IMR-90 (cell line): ENCODE measurements at regions not wholly inside any gene's neighbourhood (a gene's known extent, or its start where the extent isn't known, plus 50 kb on each side); places are given as distances from the start of the nearest gene placed in this dataset.

ENCODE experiments used
- ATAC-seq: fragments of 200-7000 bp; cut with Tn5 transposase; 2 replicates; pipeline ENCODE4 v1.9.1; 2020; ENCODE audit warnings: low read depth, mild to moderate bottlenecking, moderate library complexity
- BruUV-seq: library from RNA; stranded (reverse); fragments of 400-500 nt; replicated peaks from 2 replicates; lab custom pipeline; 2021; lab: Mats Ljungman, UMichigan
- CTCF ChIA-PET: fragments of 300-600 bp; formaldehyde crosslinking; extraction: SDS; loops from one replicate; lab custom pipeline; 2021; ENCODE audit warnings: antibody characterized with exemption; lab: Yijun Ruan, JAX
- POLR2A ChIA-PET: fragments of 300-600 bp; sonication (Branson Sonifier 250); formaldehyde crosslinking; loops from one replicate; lab custom pipeline; 2022; ENCODE audit warnings: antibody characterized with exemption; ENCODE audit not compliant: unreplicated experiment; lab: Charles Lee
- DNase-seq: peaks from one replicate; pipeline ENCODE4 v3.0.0; 2013
- H2AFZ ChIP-seq: replicated peaks from 2 replicates; pipeline ENCODE3; 2013; ENCODE audit warnings: low read length, mild to moderate bottlenecking; ENCODE audit not compliant: poor library complexity
- H2AK5ac ChIP-seq: 2 replicates; pipeline ENCODE4 v1.6.1; 2013; ENCODE audit warnings: low read depth, low read length, inconsistent platforms
- H2AK9ac ChIP-seq: replicated peaks from 2 replicates; pipeline ENCODE3; 2013; ENCODE audit warnings: mild to moderate bottlenecking, low read depth, low read length, moderate library complexity; ENCODE audit not compliant: poor library complexity
- H2BK120ac ChIP-seq: 2 replicates; pipeline ENCODE4 v1.6.1; 2013; ENCODE audit warnings: low read depth, low read length, inconsistent platforms
- H2BK15ac ChIP-seq: 3 replicates; pipeline ENCODE4 v1.6.1; 2013; ENCODE audit warnings: low read depth, low read length, inconsistent platforms
- H2BK20ac ChIP-seq: 2 replicates; pipeline ENCODE4 v1.6.1; 2013; ENCODE audit warnings: low read depth, mild to moderate bottlenecking, inconsistent platforms, low read length, moderate library complexity
- H2BK5ac ChIP-seq: 2 replicates; pipeline ENCODE4 v1.6.1; 2013; ENCODE audit warnings: mild to moderate bottlenecking, low read depth, low read length, inconsistent platforms; ENCODE audit not compliant: poor library complexity, severe bottlenecking
- H3K14ac ChIP-seq: replicated peaks from 2 replicates; pipeline ENCODE4 v1.6.1; 2013; ENCODE audit warnings: low read depth, low read length, inconsistent platforms
- H3K18ac ChIP-seq: 2 replicates; pipeline ENCODE4 v1.6.1; 2013; ENCODE audit warnings: low read depth, low read length, control low read depth
- H3K23ac ChIP-seq: 2 replicates; pipeline ENCODE4 v1.6.1; 2013; ENCODE audit warnings: low read depth, low read length, inconsistent platforms
- H3K27ac ChIP-seq: 2 replicates; pipeline ENCODE4 v1.5.1; 2013; ENCODE audit warnings: mild to moderate bottlenecking, control low read depth, low read length; ENCODE audit not compliant: insufficient read depth
- H3K27me3 ChIP-seq: 2 replicates; pipeline ENCODE4 v1.6.1; 2013; ENCODE audit warnings: low read length; ENCODE audit not compliant: control insufficient read depth, insufficient read depth
- H3K36me3 ChIP-seq: 2 replicates; pipeline ENCODE4 v1.6.1; 2013; ENCODE audit warnings: low read length, mixed read lengths; ENCODE audit not compliant: control insufficient read depth, insufficient read depth
- H3K4ac ChIP-seq: 2 replicates; pipeline ENCODE4 v1.6.1; 2013; ENCODE audit warnings: low read depth, low read length, inconsistent platforms
- H3K4me1 ChIP-seq: 2 replicates; pipeline ENCODE4 v1.6.1; 2013; ENCODE audit warnings: low read length, mixed read lengths; ENCODE audit not compliant: control insufficient read depth, insufficient read depth
- H3K4me2 ChIP-seq: 2 replicates; pipeline ENCODE4 v1.6.1; 2013; ENCODE audit warnings: low read depth, mild to moderate bottlenecking, control low read depth, low read length, moderate library complexity
- H3K4me3 ChIP-seq: 2 replicates; pipeline ENCODE4 v1.5.1; 2013; ENCODE audit warnings: low read depth, mild to moderate bottlenecking, control low read depth, low read length, moderate library complexity; ENCODE audit not compliant: insufficient read depth
- H3K56ac ChIP-seq: 2 replicates; pipeline ENCODE4 v1.6.1; 2013; ENCODE audit warnings: low read length, inconsistent platforms; ENCODE audit not compliant: insufficient read depth; ENCODE audit errors: extremely low read depth
- H3K79me1 ChIP-seq, 2 experiments: 2 replicates each; pipeline ENCODE4 v1.6.1; 2013; ENCODE audit warnings: low read length in 2 of 2, inconsistent platforms in 1 of 2, low read depth in 1 of 2
- H3K9ac ChIP-seq: 2 replicates; pipeline ENCODE4 v1.6.1; 2013; ENCODE audit warnings: low read depth, low read length, control low read depth
- H3K9me1 ChIP-seq: 2 replicates; pipeline ENCODE4 v1.6.1; 2013; ENCODE audit warnings: low read length, inconsistent platforms; ENCODE audit not compliant: insufficient read depth
- H3K9me3 ChIP-seq: 2 replicates; pipeline ENCODE4 v1.6.1; 2013; ENCODE audit warnings: low read length; ENCODE audit not compliant: control insufficient read depth, insufficient read depth
- H4K20me1 ChIP-seq: 2 replicates; pipeline ENCODE4 v1.6.1; 2013; ENCODE audit warnings: low read length, inconsistent platforms; ENCODE audit not compliant: insufficient read depth
- H4K5ac ChIP-seq: 2 replicates; pipeline ENCODE4 v1.6.1; 2013; ENCODE audit warnings: mild to moderate bottlenecking, low read depth, low read length, control low read depth
- H4K8ac ChIP-seq, 2 experiments: 2 replicates each; pipeline ENCODE4 v1.6.1; 2013; ENCODE audit warnings: low read depth in 2 of 2, low read length in 2 of 2, control low read depth in 1 of 2, inconsistent platforms in 1 of 2
- H4K91ac ChIP-seq: 2 replicates; pipeline ENCODE4 v1.6.1; 2013; ENCODE audit warnings: low read depth, low read length, inconsistent platforms; ENCODE audit not compliant: insufficient read depth
- BHLHE40 ChIP-seq: fragments of 150-350 bp; IDR thresholded peaks from 2 replicates; pipeline ENCODE4 v1.6.1; 2016; ENCODE audit warnings: mild to moderate bottlenecking, low read depth, low read length
- CEBPB ChIP-seq: IDR thresholded peaks from 2 replicates; pipeline ENCODE4 v1.6.1; 2012; ENCODE audit warnings: low read depth, low read length, improper control_type of control experiment
- ELK1 ChIP-seq: fragments of 150-350 bp; IDR thresholded peaks from 2 replicates; pipeline ENCODE4 v1.6.1; 2016; ENCODE audit warnings: low read depth, mild to moderate bottlenecking, low read length, moderate library complexity, borderline replicate concordance
- MAFK ChIP-seq: IDR thresholded peaks from 2 replicates; pipeline ENCODE4 v1.6.1; 2012; ENCODE audit warnings: low read depth, low read length, improper control_type of control experiment
- MAZ ChIP-seq: IDR thresholded peaks from 2 replicates; pipeline ENCODE4 v1.6.1; 2012; ENCODE audit warnings: low read depth, mild to moderate bottlenecking, low read length, improper control_type of control experiment, moderate library complexity, borderline replicate concordance
- NFE2L2 ChIP-seq: fragments of 150-350 bp; IDR thresholded peaks from 2 replicates; pipeline ENCODE4 v1.6.1; 2016; ENCODE audit warnings: low read depth, mild to moderate bottlenecking, low read length
- POLR2A ChIP-seq: IDR thresholded peaks from 2 replicates; pipeline ENCODE4 v1.6.1; 2012; ENCODE audit warnings: mild to moderate bottlenecking, low read depth, low read length
- RAD21 ChIP-seq: IDR thresholded peaks from 2 replicates; pipeline ENCODE4 v1.6.1; 2012; ENCODE audit warnings: low read length, improper control_type of control experiment
- RCOR1 ChIP-seq: IDR thresholded peaks from 2 replicates; pipeline ENCODE4 v1.6.1; 2012; ENCODE audit warnings: mild to moderate bottlenecking, low read length, improper control_type of control experiment; ENCODE audit not compliant: insufficient replicate concordance
- RFX5 ChIP-seq: IDR thresholded peaks from 2 replicates; pipeline ENCODE4 v1.8.0; 2012; ENCODE audit warnings: low read depth, mild to moderate bottlenecking, low read length, moderate library complexity
- SMC3 ChIP-seq: fragments of 150-350 bp; IDR thresholded peaks from 2 replicates; pipeline ENCODE4 v1.6.1; 2016; ENCODE audit warnings: low read depth, mild to moderate bottlenecking, antibody characterized with exemption, low read length, moderate library complexity
- USF2 ChIP-seq: fragments of 150-350 bp; IDR thresholded peaks from 2 replicates; pipeline ENCODE4 v1.6.1; 2017; ENCODE audit warnings: mild to moderate bottlenecking, antibody characterized with exemption, low read length, low read depth
- dilution Hi-C: fragments of 300-500 bp; cut with HindIII; formaldehyde crosslinking; loops from one replicate; pipeline ENCODE4 v1.14.3; 2018; ENCODE audit warnings: low sequenced_read_pairs; ENCODE audit not compliant: unreplicated experiment
- in situ Hi-C: fragments of 300-500 bp; cut with MboI; formaldehyde crosslinking; loops from 3 replicates; pipeline ENCODE4 v1.14.3; 2019; ENCODE audit warnings: low sequenced_read_pairs, inconsistent platforms, mixed read lengths
- intact Hi-C: fragments of 100-400 bp; cut with micrococcal nuclease; formaldehyde crosslinking; loops from 2 replicates; pipeline ENCODE4 v1.10.0; 2022
- TF ChIP-seq, protein P1 (sequence below): conservative IDR thresholded peaks from 2 replicates; pipeline ENCODE4 v1.5.1; 2012; ENCODE audit warnings: mild to moderate bottlenecking, low read depth, low read length, improper control_type of control experiment

DNA sequence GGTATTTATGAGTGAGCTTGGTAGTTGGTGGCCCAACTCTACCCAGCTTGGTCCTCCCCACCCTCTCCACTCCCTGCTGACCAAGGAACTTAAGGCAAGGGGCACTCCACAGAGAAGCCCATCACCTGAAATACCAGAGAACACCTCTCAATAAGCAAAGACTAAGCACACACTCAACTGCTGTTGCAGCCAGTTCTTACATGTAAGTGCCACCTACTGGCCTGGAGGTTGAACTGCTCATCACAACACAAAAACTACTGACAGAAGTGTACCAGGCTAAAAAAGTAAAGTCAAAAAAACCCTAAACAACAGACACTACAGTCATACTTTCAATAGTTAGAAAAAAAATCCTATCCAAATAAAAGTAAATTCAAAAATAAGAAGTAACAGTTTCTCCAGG is 146.2 kb downstream of the FAM83B start:
- H3K4me3 ChIP-seq: no peak overlapping the region
- no TSS peak for BruUV-seq
- H4K91ac ChIP-seq: no peak overlapping the region
- no peaks in the 10 kb centered on the region for H3K36me3 ChIP-seq
- CTCF ChIA-PET: no interaction called here
- H3K56ac ChIP-seq: no peak overlapping the region
- H3K23ac ChIP-seq: no peak overlapping the region
- dilution Hi-C loops (no loop called here), intact Hi-C loops (no loop called here), in situ Hi-C loops (no loop called here)
- H3K4me2 ChIP-seq: no peak overlapping the region
- no peak overlapping the region for H2AK9ac ChIP-seq
- H3K4me1 ChIP-seq: 0 out of 2 replicates have a peak, but pooled peaks cover 2% of the 10 kb centered on the region
- POLR2A ChIA-PET: no interaction called here
- H2BK20ac ChIP-seq: no peak overlapping the region
- H3K27me3 ChIP-seq: no peaks in the 10 kb centered on the region
- no peaks in the 10 kb centered on the region for H3K79me1 ChIP-seq
- H3K4ac ChIP-seq: no peak overlapping the region
- TF ChIP-seq, protein P1, sequence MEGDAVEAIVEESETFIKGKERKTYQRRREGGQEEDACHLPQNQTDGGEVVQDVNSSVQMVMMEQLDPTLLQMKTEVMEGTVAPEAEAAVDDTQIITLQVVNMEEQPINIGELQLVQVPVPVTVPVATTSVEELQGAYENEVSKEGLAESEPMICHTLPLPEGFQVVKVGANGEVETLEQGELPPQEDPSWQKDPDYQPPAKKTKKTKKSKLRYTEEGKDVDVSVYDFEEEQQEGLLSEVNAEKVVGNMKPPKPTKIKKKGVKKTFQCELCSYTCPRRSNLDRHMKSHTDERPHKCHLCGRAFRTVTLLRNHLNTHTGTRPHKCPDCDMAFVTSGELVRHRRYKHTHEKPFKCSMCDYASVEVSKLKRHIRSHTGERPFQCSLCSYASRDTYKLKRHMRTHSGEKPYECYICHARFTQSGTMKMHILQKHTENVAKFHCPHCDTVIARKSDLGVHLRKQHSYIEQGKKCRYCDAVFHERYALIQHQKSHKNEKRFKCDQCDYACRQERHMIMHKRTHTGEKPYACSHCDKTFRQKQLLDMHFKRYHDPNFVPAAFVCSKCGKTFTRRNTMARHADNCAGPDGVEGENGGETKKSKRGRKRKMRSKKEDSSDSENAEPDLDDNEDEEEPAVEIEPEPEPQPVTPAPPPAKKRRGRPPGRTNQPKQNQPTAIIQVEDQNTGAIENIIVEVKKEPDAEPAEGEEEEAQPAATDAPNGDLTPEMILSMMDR: peak; percentile 27; the same call in 1 of the 2 replicates
- TF ChIP-seq RCOR1 (no peak), BHLHE40 (no peak), RAD21 (peak; percentile 27; the same call in 1 of the 2 replicates), NFE2L2 (no peak), MAFK (no peak), RFX5 (no peak), SMC3 (no peak), MAZ (no peak), POLR2A (no peak), USF2 (no peak), CEBPB (no peak), ELK1 (no peak)
- no peak overlapping the region for H2AK5ac ChIP-seq
- no peak overlapping the region for H3K9ac ChIP-seq
- H4K8ac ChIP-seq: no peak overlapping the region
- no peaks in the 10 kb centered on the region for H4K20me1 ChIP-seq
- H3K27ac ChIP-seq: no peak overlapping the region
- no peak overlapping the region for H3K18ac ChIP-seq
- ATAC-seq: no peak
- H3K9me1 ChIP-seq: no peaks in the 10 kb centered on the region
- H2BK15ac ChIP-seq: no peak overlapping the region
- no peak overlapping the region for H2BK5ac ChIP-seq
- no peak overlapping the region for H4K5ac ChIP-seq
- H3K14ac ChIP-seq: no peak overlapping the region
- no peaks in the 10 kb centered on the region for H3K9me3 ChIP-seq
- H2AFZ ChIP-seq: no peak overlapping the region
- peak; percentile 4 for DNase-seq
- H2BK120ac ChIP-seq: no peak overlapping the region
